MCF 10A (cell line): ENCODE measurements at regions not wholly inside any gene's neighbourhood (a gene's known extent, or its start where the extent isn't known, plus 50 kb on each side); places are given as distances from the start of the nearest gene placed in this dataset.

Experiments
- BruUV-seq: library from RNA; stranded (reverse); fragments of 400-500 nt; replicated peaks from 2 replicates; lab custom pipeline; 2021; lab: Mats Ljungman, UMichigan
- CTCF ChIA-PET: fragments of 300-600 bp; sonication (Branson Sonifier 250); formaldehyde crosslinking; extraction: SDS; loops from one replicate; lab custom pipeline; 2021; ENCODE audit warnings: antibody characterized with exemption, inconsistent platforms; lab: Yijun Ruan, JAX
- POLR2A ChIA-PET: fragments of 300-600, 350-650 bp; sonication (Branson Sonifier 250); formaldehyde crosslinking; extraction: SDS; loops from one replicate; lab custom pipeline; 2020; ENCODE audit warnings: antibody characterized with exemption, inconsistent platforms; lab: Yijun Ruan, JAX
- DNase-seq: peaks from one replicate; pipeline ENCODE4 v3.0.0-alpha.2; 2018; ENCODE audit not compliant: unreplicated experiment
- H3K27ac Mint-ChIP-seq: one replicate; pipeline ENCODE4 v1.8.0; 2022; ENCODE audit warnings: mild to moderate bottlenecking, low read depth, mixed read lengths; ENCODE audit not compliant: unreplicated experiment
- H3K27me3 Mint-ChIP-seq: one replicate; pipeline ENCODE4 v1.8.0; 2022; ENCODE audit warnings: mixed read lengths; ENCODE audit not compliant: insufficient read depth, unreplicated experiment
- H3K36me3 Mint-ChIP-seq: one replicate; pipeline ENCODE4 v1.8.0; 2022; ENCODE audit warnings: mild to moderate bottlenecking, moderate library complexity, mixed read lengths; ENCODE audit not compliant: insufficient read depth, unreplicated experiment
- H3K4me1 Mint-ChIP-seq: one replicate; pipeline ENCODE4 v1.8.0; 2022; ENCODE audit warnings: mixed read lengths; ENCODE audit not compliant: insufficient read depth, unreplicated experiment
- H3K4me3 Mint-ChIP-seq: one replicate; pipeline ENCODE4 v1.8.0; 2022; ENCODE audit warnings: mild to moderate bottlenecking, moderate library complexity, mixed read lengths; ENCODE audit not compliant: unreplicated experiment
- H3K9me3 Mint-ChIP-seq: one replicate; pipeline ENCODE4 v1.8.0; 2022; ENCODE audit warnings: mixed read lengths; ENCODE audit not compliant: unreplicated experiment
- intact Hi-C: fragments of 100-400 bp; cut with micrococcal nuclease; formaldehyde crosslinking; loops from 2 replicates; pipeline ENCODE4 v1.14.1; 2022
- TF ChIP-seq, protein P1 (sequence below): fragments of 200-600 bp; IDR thresholded peaks from one replicate; pipeline ENCODE4 v1.8.0; 2022; ENCODE audit warnings: antibody characterized with exemption, mild to moderate bottlenecking; ENCODE audit not compliant: unreplicated experiment

- Mint-ChIP-seq H3K9me3 (no peaks in the 10 kb centered on the region), H3K4me3 (no peak overlapping the region), H3K4me1 (no peaks in the 10 kb centered on the region), H3K27me3 (peaks cover 29% of the 10 kb centered on the region), H3K36me3 (no peaks in the 10 kb centered on the region), H3K27ac (no peak overlapping the region)
- DNase-seq: no peak
- BruUV-seq: no TSS peak
- intact Hi-C loops: no loop called here
- ChIA-PET POLR2A (no interaction called here), CTCF (interaction anchor here (0.7 to 1.1 kb wide), 3 partner anchors 9 to 184 kb away, joined by 3 read pairs; no protein-coding TSS in a partner anchor)
- TF ChIP-seq, protein P1, sequence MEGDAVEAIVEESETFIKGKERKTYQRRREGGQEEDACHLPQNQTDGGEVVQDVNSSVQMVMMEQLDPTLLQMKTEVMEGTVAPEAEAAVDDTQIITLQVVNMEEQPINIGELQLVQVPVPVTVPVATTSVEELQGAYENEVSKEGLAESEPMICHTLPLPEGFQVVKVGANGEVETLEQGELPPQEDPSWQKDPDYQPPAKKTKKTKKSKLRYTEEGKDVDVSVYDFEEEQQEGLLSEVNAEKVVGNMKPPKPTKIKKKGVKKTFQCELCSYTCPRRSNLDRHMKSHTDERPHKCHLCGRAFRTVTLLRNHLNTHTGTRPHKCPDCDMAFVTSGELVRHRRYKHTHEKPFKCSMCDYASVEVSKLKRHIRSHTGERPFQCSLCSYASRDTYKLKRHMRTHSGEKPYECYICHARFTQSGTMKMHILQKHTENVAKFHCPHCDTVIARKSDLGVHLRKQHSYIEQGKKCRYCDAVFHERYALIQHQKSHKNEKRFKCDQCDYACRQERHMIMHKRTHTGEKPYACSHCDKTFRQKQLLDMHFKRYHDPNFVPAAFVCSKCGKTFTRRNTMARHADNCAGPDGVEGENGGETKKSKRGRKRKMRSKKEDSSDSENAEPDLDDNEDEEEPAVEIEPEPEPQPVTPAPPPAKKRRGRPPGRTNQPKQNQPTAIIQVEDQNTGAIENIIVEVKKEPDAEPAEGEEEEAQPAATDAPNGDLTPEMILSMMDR: no peak
Measured at GRCh38 chr11:112777283-112777751, 183.9 kb upstream of the NCAM1 start.

DNA sequence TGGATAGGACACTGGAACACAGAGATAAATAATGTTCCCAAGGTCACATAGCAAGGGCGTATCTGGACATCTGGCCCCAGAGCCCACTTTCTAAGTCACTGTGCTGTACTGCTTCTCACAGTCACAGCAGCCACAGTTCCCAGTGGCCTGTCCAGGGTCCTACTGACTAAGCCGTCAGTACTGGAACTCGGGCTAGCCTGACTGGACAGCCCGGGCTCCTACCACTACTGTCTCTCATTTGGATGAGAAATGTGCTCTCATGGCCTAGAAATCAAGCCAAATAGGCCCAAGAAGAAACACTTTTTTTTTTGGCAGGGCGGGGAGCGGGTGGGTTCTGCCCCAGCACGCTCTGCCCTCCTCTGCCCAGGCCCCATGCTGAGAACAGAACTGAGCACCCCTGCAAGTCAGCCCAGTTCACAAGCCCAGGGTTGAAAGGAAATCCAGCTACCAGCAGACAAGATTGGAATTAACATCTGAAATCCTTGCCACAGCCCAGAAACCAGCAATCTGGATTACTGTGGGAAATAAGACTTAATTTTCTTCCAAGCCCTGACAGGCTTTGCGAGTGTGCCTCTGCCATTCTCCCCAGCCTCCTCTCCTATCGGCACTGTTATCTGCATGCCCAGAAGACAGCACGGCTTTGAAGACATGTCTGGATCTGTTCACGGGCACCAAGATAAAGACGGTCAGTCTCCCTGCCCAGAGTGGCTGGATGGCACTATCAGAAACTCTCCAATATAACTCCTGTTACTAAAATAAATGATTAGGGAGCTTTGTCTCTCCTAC lies 182.9 kb upstream of the NCAM1 start:
- no TSS peak for BruUV-seq
- no peaks in the 10 kb centered on the region for H3K4me1 Mint-ChIP-seq

DNA sequence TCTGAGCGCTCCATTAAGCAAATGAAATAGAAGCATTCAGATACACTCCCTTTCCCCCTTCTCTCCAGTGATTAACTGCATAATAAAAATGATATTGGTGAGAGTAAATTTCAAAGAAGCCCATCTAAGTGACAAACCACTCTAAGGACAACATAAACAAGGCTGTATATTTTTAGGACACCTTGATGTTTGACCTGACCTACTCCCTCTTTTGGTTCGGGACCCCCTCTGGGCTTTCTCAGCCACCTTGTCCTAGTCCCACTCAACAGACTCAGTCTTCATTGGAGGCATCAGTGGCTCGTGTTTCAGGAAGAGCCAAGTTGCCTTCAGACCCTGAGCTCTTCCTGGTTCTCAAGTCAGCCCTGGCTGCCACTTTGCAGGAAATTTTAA lies 182.3 kb upstream of the NCAM1 start:
- no peaks in the 10 kb centered on the region for H3K9me3 Mint-ChIP-seq
- ChIA-PET CTCF (no interaction called here), POLR2A (interaction anchor here (1.4 kb wide), 1 partner anchor 22 kb away, joined by 3 read pairs; no protein-coding TSS in a partner anchor)
- no peak for DNase-seq
- no TSS peak for BruUV-seq
- no peak overlapping the region for H3K4me3 Mint-ChIP-seq
- intact Hi-C loops: no loop called here
- TF ChIP-seq, protein P1: no peak
- H3K4me1 Mint-ChIP-seq: no peaks in the 10 kb centered on the region
- no peak overlapping the region for H3K27ac Mint-ChIP-seq
- H3K27me3 Mint-ChIP-seq: peaks cover 39% of the 10 kb centered on the region
- no peaks in the 10 kb centered on the region for H3K36me3 Mint-ChIP-seq

More for the DNA sequence above, 182.9 kb upstream of the NCAM1 start:
- intact Hi-C loops: no loop called here
- CTCF ChIA-PET: interaction anchor here (0.7 to 1.1 kb wide), 2 partner anchors 10 to 185 kb away, joined by 3 read pairs; no protein-coding TSS in a partner anchor
- TF ChIP-seq, protein P1: no peak
- H3K36me3 Mint-ChIP-seq: no peaks in the 10 kb centered on the region
- H3K27ac Mint-ChIP-seq: no peak overlapping the region
- POLR2A ChIA-PET: no interaction called here
- no peaks in the 10 kb centered on the region for H3K9me3 Mint-ChIP-seq
- H3K27me3 Mint-ChIP-seq: peaks cover 38% of the 10 kb centered on the region
- no peak overlapping the region for H3K4me3 Mint-ChIP-seq
- no peak for DNase-seq

DNA sequence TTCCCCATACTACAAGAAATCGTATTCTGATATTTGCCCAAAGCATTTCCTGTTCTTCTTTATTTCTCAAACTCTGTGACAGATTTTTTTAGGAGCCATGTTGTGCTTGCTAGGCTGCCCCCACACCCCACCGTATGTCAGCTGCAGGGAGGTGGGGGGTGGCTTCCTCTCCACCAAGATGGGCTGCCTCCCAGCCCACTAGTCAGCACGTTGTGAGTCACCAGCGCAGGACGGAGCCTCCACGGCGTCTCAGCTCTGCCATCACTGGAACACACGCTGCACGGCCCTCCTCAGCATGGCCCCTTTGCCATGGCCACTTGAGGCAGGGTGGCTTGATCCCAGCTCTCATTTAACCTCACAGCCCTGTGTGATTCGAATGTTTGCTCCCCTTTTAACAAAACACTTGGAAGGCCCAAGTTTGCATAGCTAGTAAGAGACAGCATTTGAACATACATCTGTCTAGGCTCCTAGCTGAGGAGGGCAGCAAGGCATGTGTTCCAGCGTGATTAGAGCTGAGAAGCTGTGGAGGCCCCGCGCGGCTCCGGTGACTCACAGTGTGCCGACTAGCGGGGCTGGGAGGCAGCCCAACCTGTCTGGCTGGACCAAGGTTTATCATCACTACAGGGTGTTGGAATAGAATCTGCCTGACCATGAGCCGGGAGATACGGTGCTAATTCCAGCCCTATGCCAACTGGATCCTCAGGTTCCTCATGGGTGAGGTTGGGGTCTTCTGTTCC lies 180.7 kb upstream of the NCAM1 start:
- POLR2A ChIA-PET: interaction anchor here (1.0 to 1.4 kb wide), 2 partner anchors 11 to 24 kb away, joined by 3 read pairs; no protein-coding TSS in a partner anchor
- H3K4me1 Mint-ChIP-seq: peaks cover 4% of the 10 kb centered on the region
- no peak overlapping the region for H3K4me3 Mint-ChIP-seq
- no peak overlapping the region for H3K27ac Mint-ChIP-seq
- CTCF ChIA-PET: interaction anchor here (0.6 to 2.0 kb wide), 4 partner anchors 18 to 1176 kb away, joined by 3 to 5 read pairs (median 4); no protein-coding TSS in a partner anchor
- H3K27me3 Mint-ChIP-seq: peaks cover 39% of the 10 kb centered on the region
- TF ChIP-seq, protein P1: no peak
- no peaks in the 10 kb centered on the region for H3K9me3 Mint-ChIP-seq
- peak; percentile 36 for DNase-seq
- intact Hi-C loops: no loop called here
- no TSS peak for BruUV-seq
- H3K36me3 Mint-ChIP-seq: no peaks in the 10 kb centered on the region
